Spleen (tissue), 7 donors: ENCODE measurements at regions not wholly inside any gene's neighbourhood (a gene's known extent, or its start where the extent isn't known, plus 50 kb on each side); places are given as distances from the start of the nearest gene placed in this dataset.

Experiments
- POLR2AphosphoS5 ChIP-seq, 3 donors: sonication (generic); formaldehyde crosslinking; IDR thresholded peaks; one replicate each; pipeline ENCODE4 v1.5.1; 2017; ENCODE audit warnings: antibody characterized with exemption in 3 of 3
- TF ChIP-seq, protein P1 (sequence below), 11 experiments: fragments of 200-600 bp in 7 of 11; fragments of 450-650 bp in 4 of 11; sonication (generic) in 4 of 11; IDR thresholded peaks in 8 of 11; conservative IDR thresholded peaks in 3 of 11; 1 replicate in 7 of 11; 2 replicates in 4 of 11; pipeline versions ENCODE4 v1.4.0 to v1.8.0; 2016 to 2021; ENCODE audit warnings: antibody characterized with exemption in 11 of 11, inconsistent platforms in 4 of 11, mild to moderate bottlenecking in 1 of 11
- donor health status: DM: no; HTN: no; CAD: no; lungs with moderate emphysema.
- donor health status: DM: no; HTN: no; CAD: no.
- donor health status: DM: no; HTN: no; CAD: no.

DNA sequence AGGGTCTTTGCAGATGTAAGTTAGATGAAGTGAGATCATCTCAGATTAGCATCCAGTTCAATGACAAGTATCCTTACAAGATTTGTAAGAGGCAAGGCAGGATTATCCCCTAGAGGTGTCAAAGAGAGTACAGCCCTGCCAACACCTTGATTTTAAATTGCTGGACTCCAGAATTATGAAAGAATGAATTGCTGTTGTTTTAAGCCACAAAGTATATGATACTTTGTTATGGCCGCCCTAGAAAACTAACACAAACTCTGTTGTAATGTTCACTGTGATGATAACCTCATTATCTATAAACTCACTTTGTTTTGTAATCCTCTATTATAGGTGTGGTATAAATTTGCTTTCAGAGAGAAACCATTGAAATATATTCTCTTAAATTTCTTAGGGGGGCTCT is 249.0 kb upstream of the SPOPL start:
- TF ChIP-seq POLR2AphosphoS5 (IDR thresholded peaks at IDR 0.05), result no peak
- TF ChIP-seq, protein P1, sequence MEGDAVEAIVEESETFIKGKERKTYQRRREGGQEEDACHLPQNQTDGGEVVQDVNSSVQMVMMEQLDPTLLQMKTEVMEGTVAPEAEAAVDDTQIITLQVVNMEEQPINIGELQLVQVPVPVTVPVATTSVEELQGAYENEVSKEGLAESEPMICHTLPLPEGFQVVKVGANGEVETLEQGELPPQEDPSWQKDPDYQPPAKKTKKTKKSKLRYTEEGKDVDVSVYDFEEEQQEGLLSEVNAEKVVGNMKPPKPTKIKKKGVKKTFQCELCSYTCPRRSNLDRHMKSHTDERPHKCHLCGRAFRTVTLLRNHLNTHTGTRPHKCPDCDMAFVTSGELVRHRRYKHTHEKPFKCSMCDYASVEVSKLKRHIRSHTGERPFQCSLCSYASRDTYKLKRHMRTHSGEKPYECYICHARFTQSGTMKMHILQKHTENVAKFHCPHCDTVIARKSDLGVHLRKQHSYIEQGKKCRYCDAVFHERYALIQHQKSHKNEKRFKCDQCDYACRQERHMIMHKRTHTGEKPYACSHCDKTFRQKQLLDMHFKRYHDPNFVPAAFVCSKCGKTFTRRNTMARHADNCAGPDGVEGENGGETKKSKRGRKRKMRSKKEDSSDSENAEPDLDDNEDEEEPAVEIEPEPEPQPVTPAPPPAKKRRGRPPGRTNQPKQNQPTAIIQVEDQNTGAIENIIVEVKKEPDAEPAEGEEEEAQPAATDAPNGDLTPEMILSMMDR (IDR thresholded peaks at IDR 0.05 in 8 of 11, conservative IDR thresholded peaks at IDR 0.05 in 3 of 11), result no peak
